Upper lobe of left lung (tissue), 6 donors: ENCODE measurements at regions not wholly inside any gene's neighbourhood (a gene's known extent, or its start where the extent isn't known, plus 50 kb on each side); places are given as distances from the start of the nearest gene placed in this dataset.

Experiments used
- ATAC-seq, 2 donors: fragments of 200-7000 bp; cut with Tn5 transposase; one replicate each; pipeline ENCODE4 v1.9.1; 2022; ENCODE audit warnings: mild to moderate bottlenecking in 2 of 2, moderate library complexity in 2 of 2; ENCODE audit not compliant: low FRiP score in 2 of 2
- DNase-seq, 2 donors: peaks; one replicate each; pipeline ENCODE4 v3.0.0-alpha.2; 2019 to 2020
- H3K27ac ChIP-seq, 4 donors: fragments of 200-600 bp; sonication (generic); one replicate each; pipeline ENCODE4 v1.5.1; 2016 to 2019
- H3K27me3 ChIP-seq, 4 donors: fragments of 200-600 bp; sonication (generic); one replicate each; pipeline ENCODE4 v1.5.1; 2017 to 2019
- H3K36me3 ChIP-seq, 4 donors: fragments of 200-600 bp; sonication (generic); one replicate each; pipeline ENCODE4 v1.5.1; 2016 to 2019
- H3K4me1 ChIP-seq, 4 donors: fragments of 200-600 bp; sonication (generic); one replicate each; pipeline ENCODE4 v1.5.1; 2018 to 2019
- H3K4me3 ChIP-seq, 4 donors: fragments of 200-600 bp; sonication (generic); one replicate each; pipeline ENCODE4 v1.5.1; 2017 to 2019; ENCODE audit warnings: mild to moderate bottlenecking in 2 of 4, moderate library complexity in 1 of 4
- H3K9me3 ChIP-seq, 4 donors: fragments of 200-600 bp; sonication (generic); one replicate each; pipeline ENCODE4 v1.5.1; 2018 to 2019
- CTCF ChIP-seq, 6 experiments: fragments of 450-650 bp in 4 of 6; fragments of 200-600 bp in 2 of 6; sonication (generic) in 2 of 6; IDR thresholded peaks; one replicate each; pipeline ENCODE4 v1.5.1; 2016 to 2019; ENCODE audit warnings: antibody characterized with exemption in 6 of 6
- EP300 ChIP-seq, 4 donors: sonication (generic); formaldehyde crosslinking; IDR thresholded peaks; one replicate each; pipeline ENCODE4 v1.5.1; 2017; ENCODE audit warnings: antibody characterized with exemption in 4 of 4, control low read depth in 2 of 4
- POLR2A ChIP-seq, 4 donors: fragments of 450-650 bp; IDR thresholded peaks; one replicate each; pipeline ENCODE4 v1.5.1; 2016 to 2017; ENCODE audit warnings: antibody characterized with exemption in 4 of 4, mild to moderate bottlenecking in 2 of 4
- POLR2AphosphoS5 ChIP-seq, 2 donors: sonication (generic); formaldehyde crosslinking; IDR thresholded peaks; one replicate each; pipeline ENCODE4 v1.5.1; 2017; ENCODE audit warnings: antibody characterized with exemption in 2 of 2
- WGBS, 2 donors: methylation state at CpG; one replicate each; pipeline ENCODE4 v1.1.5; 2017 to 2018; 5-methylcytosine and 5-hydroxymethylcytosine counted together
- donor health status: DM: no; HTN: no; CAD: no; lungs with moderate emphysema.
- donor health status: DM: no; HTN: yes; CAD: no; lungs with severe emphysema.

- ATAC-seq (no peak), DNase-seq (no peak)
- Histone ChIP-seq H3K27ac (no peak overlapping the region), H3K4me1 (no peaks in the 10 kb centered on the region), H3K27me3 (no peaks in the 10 kb centered on the region), H3K9me3 (no peaks in the 10 kb centered on the region), H3K36me3 (no peaks in the 10 kb centered on the region), H3K4me3 (no peak overlapping the region)
- no peak for TF ChIP-seq POLR2AphosphoS5 (IDR thresholded peaks at IDR 0.05)
- no peak for TF ChIP-seq EP300 (IDR thresholded peaks at IDR 0.05)
- TF ChIP-seq CTCF (IDR thresholded peaks at IDR 0.05) = no peak
- TF ChIP-seq POLR2A (IDR thresholded peaks at IDR 0.05) = no peak
- 79 to 93% methylated on average over 1 of the region's 1 CpG for WGBS, 2 donors
Measured at GRCh38 chrX:5163663-5164062, 1065.0 kb downstream of the NLGN4X start.

GRCh38 chrX:5155301-5155700 lies 1073.4 kb downstream of the NLGN4X start:
- Histone ChIP-seq H3K36me3 (no peaks in the 10 kb centered on the region), H3K4me3 (no peak overlapping the region), H3K27me3 (no peaks in the 10 kb centered on the region), H3K9me3 (no peaks in the 10 kb centered on the region), H3K4me1 (no peaks in the 10 kb centered on the region), H3K27ac (no peak overlapping the region)
- DNase-seq = no peak
- WGBS, 2 donors = 23 to 32% methylated on average over 3 of the region's 3 CpGs
- ATAC-seq = no peak
- no peak for TF ChIP-seq POLR2A (IDR thresholded peaks at IDR 0.05)
- no peak for TF ChIP-seq CTCF (IDR thresholded peaks at IDR 0.05)
- no peak for TF ChIP-seq POLR2AphosphoS5 (IDR thresholded peaks at IDR 0.05)
- no peak for TF ChIP-seq EP300 (IDR thresholded peaks at IDR 0.05)

GRCh38 chrX:5145957-5146356 lies 1082.7 kb downstream of the NLGN4X start:
- ATAC-seq (no peak), DNase-seq (no peak)
- WGBS, 2 donors = 59 to 84% methylated on average over 4 of the region's 4 CpGs
- Histone ChIP-seq H3K27ac (no peak overlapping the region), H3K4me1 (no peaks in the 10 kb centered on the region), H3K9me3 (no peaks in the 10 kb centered on the region), H3K36me3 (no peaks in the 10 kb centered on the region), H3K27me3 (no peaks in the 10 kb centered on the region), H3K4me3 (no peak overlapping the region)
- TF ChIP-seq CTCF (IDR thresholded peaks at IDR 0.05) = no peak
- no peak for TF ChIP-seq POLR2AphosphoS5 (IDR thresholded peaks at IDR 0.05)
- no peak for TF ChIP-seq EP300 (IDR thresholded peaks at IDR 0.05)
- no peak for TF ChIP-seq POLR2A (IDR thresholded peaks at IDR 0.05)

- DNase-seq (no peak), ATAC-seq (no peak)
- no peak overlapping the region for H3K4me3 ChIP-seq
- TF ChIP-seq POLR2AphosphoS5 (IDR thresholded peaks at IDR 0.05) = no peak
- no peak for TF ChIP-seq CTCF (IDR thresholded peaks at IDR 0.05)
- no peak for TF ChIP-seq POLR2A (IDR thresholded peaks at IDR 0.05)
- TF ChIP-seq EP300 (IDR thresholded peaks at IDR 0.05) = no peak
- no peaks in the 10 kb centered on the region for H3K9me3 ChIP-seq
- H3K27me3 ChIP-seq = no peaks in the 10 kb centered on the region
- H3K36me3 ChIP-seq = no peaks in the 10 kb centered on the region
- H3K27ac ChIP-seq = no peak overlapping the region
- no peaks in the 10 kb centered on the region for H3K4me1 ChIP-seq
- 67 to 83% methylated on average over 7 of the region's 7 CpGs for WGBS, 2 donors
Measured at GRCh38 chrX:5142644-5143043, 1086.0 kb downstream of the NLGN4X start.

GRCh38 chrX:5122181-5122678 lies 1106.4 kb downstream of the NLGN4X start:
- Histone ChIP-seq H3K36me3 (no peaks in the 10 kb centered on the region), H3K27ac (no peak overlapping the region), H3K4me1 (no peaks in the 10 kb centered on the region), H3K4me3 (no peak overlapping the region), H3K9me3 (no peaks in the 10 kb centered on the region), H3K27me3 (no peaks in the 10 kb centered on the region)
- WGBS, 2 donors = 65% methylated on average over 4 of the region's 4 CpGs
- TF ChIP-seq EP300 (IDR thresholded peaks at IDR 0.05) = no peak
- TF ChIP-seq CTCF (IDR thresholded peaks at IDR 0.05) = no peak
- ATAC-seq (no peak), DNase-seq (no peak)
